H4 (cell line): ENCODE measurements at regions not wholly inside any gene's neighbourhood (a gene's known extent, or its start where the extent isn't known, plus 50 kb on each side); places are given as distances from the start of the nearest gene placed in this dataset.

Experiments
- DNase-seq: peaks from one replicate; pipeline ENCODE4 v3.0.0-alpha.2; 2015; ENCODE audit warnings: low spot score

DNA sequence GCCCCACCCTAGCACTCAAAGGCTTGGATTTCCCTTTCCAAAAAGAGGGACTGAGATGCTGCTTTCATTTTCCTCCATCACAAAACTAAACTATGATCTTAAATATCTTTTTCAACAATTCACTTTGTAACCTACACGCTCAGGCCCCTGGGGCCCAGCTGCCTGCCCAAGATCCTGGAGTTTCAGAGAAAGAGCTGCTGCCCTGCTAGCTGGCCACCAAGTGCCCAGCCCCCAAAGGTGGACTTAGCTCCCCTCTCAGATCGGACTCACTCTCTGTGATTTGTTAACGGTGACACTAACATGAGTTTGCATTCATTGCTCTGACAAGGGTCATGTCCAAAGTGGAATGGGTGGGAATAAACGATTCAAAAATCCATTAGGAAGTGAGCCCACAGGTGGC lies 119.6 kb upstream of the SMAD3 start:
- no peak for DNase-seq

- peak; percentile 67 for DNase-seq
Measured at GRCh38 chr15:66946578-66947164, 118.7 kb upstream of the SMAD3 start.

DNA sequence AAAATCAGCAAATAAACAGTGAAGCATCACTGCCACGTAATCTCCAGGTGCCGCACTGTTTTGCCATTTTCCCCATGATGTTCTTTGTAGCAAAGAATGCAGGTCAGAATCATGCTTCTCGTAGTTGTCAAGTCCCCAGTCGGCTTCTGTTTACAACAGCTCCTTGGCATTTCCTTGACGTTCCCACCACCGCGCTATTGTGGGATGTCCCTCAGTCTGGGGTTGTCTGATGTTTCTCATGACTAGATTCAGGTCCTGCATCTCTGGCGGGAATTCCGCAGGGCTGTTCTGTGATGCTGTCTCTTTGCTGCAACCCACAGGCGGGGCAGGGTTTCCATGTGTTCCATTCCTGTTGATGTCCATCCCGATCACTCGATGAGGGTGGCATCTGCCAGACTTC lies 117.9 kb upstream of the SMAD3 start:
- DNase-seq = no peak

GRCh38 chr15:66948294-66948693 lies 117.1 kb upstream of the SMAD3 start:
- DNase-seq = peak; percentile 80

DNA sequence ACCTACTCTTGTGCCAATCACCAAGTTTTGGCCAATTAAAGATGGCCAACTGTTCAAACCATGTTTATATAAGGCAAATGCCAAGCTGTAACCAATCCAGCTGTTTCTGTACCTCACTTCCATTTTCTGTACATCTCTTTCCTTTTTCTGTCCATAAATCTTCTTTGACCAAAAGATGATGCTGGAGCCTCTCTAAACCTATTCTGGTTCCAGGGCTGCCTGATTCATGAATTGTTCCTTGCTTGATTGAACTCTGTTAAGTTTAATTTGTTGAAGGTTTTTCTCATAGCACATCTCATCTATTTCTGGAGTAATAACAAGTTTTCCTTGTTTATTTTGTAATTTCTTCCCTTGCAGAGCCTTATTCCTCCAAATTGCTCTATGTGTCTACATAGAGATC lies 115.3 kb upstream of the SMAD3 start:
- DNase-seq = no peak

- DNase-seq = no peak
Measured at GRCh38 chr15:66951531-66952320, 113.7 kb upstream of the SMAD3 start.

DNA sequence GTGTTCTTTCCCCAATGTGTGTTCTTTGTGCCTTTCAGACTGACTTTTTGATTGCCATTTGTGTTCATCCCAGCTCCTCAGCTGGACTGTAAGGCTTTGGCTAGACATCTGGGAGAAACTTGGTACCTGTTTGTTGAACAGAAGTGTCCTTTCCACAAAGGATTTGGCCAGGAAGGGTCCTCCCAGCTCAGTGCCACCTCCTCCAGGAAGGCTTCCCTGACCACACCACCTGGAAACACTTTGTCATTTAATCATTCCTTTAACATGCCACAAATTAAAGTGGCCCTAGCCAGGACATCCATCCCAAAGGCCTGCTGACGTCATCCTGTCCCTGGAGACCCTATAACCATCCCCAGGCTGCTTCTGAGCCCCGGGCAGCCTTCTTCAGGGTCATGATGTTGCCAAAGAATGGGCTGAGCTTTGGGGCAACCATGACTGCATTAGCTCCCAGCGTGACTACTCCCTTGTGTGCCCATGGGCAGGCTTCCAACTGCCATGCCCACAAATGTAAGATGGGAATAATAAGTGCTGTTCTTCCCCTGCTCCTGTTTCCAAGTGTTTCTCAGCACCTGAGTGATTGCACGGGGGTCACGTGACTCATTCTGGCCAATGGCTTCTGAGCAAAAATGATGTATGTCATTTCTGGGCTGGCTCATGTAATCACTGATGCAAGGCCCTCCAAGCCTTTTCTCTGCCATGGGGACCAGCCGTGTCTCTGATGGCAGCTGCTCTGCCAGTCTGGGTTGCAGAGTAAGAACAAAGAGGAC lies 112.5 kb upstream of the SMAD3 start:
- DNase-seq = peak; percentile 43

DNA sequence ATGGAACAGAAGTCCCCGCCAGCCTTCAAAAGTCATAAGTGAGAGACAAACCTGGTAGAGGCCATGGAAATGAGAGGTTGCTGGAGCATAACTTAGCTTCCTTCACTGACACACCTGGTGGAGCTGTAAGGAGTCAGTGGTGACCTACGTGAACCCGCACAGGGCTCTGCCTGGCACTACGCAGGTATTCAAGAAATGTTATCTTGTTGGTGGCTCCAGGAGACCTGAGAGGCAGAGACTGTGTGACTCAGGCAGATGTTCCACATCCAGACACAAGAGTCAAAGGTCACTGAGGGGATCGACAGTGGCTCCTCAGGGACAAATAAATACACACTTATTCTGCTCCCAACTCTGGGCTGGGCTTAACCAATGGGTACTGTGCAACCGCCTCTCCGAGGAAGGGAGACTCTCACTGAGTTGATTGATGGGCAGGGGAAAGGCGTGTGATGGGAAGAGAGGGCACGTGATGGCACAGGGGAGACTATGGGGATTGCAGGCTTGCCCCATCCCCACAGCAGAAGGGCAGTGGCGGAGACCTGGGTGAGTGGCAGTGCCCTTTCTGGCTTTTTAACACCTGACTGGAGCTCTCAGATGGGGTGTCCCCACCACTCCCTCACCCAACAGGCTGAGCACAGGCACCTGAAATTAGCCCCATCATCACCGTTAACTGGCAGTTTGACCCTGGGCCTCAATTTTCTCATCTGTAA lies 111.7 kb upstream of the SMAD3 start:
- DNase-seq = no peak

- no peak for DNase-seq
Measured at GRCh38 chr15:66954601-66955000, 110.8 kb upstream of the SMAD3 start.

DNA sequence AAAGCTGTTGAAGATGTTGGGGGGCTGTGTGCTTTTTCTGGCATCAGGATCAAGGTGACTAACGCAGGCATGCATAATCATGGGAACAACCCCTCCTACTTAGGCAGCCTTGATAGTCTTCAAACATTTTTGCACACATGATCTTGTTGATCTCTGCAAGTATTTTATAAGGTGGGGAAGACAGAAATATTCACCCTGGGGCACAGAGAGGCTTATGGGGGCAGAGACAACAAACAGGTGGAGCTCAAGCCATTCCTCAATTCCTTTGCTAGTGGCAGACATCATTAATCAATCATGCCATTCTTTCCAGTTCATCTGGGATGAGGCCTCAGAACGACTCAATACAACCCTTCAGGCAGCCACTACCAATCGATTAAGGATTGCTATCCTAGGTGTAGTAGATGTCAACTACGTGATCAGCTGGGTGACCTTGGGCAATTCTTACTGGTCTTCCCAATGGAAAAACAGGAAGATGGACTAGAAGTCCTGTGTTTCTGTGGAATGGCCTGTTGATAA lies 110.3 kb upstream of the SMAD3 start:
- no peak for DNase-seq

GRCh38 chr15:66955871-66956585 lies 109.4 kb upstream of the SMAD3 start:
- no peak for DNase-seq

DNA sequence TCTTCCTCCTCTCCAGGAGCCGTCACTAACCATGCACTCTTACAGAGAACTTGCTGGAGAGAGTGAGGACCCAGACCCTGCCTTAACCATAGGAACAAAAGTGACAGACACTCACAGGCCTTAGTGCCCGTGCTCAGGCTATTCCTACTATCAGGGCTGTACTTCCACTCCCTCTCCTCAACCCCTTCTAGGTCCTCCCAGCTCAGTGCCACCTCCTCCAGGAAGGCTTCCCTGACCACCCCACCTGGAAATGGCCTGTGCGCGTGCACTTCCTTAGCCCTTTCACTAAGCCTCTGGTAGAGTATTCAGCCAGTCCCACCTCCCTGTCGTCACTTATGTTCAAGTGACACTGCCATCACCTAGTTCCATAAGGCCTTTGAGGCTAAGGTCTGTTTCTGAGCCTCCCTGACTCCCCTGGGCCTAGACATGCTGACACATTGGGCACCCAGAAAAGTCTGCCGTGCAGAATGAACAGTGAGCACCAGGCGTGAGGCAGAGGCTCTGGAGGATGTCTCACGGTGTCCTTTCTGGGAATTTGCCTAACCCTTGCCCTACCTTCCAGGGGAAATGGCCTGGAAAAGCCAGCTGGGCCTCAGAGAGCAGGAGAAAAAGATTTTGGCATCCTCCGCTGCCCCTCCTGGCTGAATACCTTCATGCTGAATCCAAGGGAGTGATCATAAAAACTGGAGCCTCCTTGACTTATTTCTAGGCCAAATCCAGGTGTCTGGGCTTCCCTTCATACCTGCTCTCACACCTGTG lies 108.6 kb upstream of the SMAD3 start:
- DNase-seq = no peak

DNA sequence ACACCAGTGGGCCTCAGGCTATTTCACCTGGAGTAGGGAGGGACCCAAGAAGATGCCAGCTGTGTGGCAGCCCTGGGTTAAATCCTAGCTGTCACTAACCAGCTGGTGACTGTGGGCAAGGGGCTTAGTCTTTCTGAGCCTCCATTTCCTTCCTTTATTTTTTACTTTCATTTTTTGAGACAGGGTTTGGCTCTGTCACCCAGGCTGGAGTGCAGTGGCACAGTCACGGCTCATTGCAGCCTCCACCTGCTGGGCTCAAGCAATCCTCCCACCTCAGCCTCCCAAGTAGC lies 108.0 kb upstream of the SMAD3 start:
- no peak for DNase-seq

- DNase-seq = no peak
Measured at GRCh38 chr15:66959066-66959465, 106.3 kb upstream of the SMAD3 start.

DNA sequence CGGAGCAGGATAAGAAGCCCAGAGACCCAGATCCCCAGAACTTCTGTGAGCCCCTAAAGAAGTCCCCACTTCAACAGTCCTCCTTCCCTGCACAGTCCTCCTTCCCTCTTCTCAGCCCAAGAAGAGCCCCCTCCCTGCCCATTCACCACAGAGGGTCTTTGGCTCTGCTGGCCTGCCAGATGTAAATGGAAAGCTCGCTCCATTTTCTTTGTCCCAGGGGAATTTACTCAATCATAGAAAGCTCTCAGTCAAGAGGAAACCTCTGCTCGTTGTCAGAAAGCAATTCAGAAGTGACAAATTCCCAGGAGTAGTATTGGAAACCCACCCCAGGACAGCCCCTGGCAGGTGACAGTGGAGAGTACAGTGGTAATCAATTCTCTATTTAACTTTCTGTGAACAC lies 105.5 kb upstream of the SMAD3 start:
- no peak for DNase-seq

DNA sequence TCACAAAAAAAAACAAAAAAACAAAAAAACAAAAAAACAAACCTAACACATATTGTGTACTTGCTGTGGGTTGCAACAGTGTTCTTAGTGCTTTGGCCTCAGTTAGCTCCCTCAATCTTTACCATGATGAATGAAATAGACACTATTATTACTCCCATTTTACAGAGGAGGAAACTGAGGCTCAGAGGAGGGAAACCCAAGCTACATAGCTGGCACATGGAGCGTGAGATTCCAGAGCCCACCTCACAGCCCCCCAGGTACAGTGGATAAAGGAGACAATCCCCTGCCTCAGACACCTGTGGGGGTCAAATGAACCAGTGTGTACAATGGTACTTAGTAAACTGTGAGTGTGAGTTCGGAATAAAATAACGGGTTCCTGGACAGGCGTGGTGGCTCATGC lies 104.9 kb upstream of the SMAD3 start:
- DNase-seq = no peak

GRCh38 chr15:66961407-66961884 lies 104.0 kb upstream of the SMAD3 start:
- no peak for DNase-seq

DNA sequence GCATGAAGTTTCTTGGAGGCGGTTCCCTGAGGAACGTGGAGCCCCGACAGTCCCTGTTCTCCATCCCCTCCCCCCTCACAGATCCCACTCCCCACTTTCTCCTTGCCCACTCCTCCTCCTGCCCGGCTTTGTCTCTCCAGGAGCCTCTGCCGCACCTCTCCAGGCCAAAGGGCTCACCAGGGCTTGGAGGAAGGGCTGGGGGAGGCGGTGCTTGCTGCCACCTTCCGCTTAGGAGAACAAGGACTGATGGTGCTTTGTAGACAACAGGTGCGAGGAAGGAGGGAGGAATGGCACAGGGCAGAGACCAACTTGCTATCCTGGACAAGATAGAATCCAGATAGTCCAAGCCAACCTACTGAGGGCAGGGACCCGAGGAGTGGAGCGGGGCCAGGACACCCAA lies 103.5 kb upstream of the SMAD3 start:
- DNase-seq = no peak

- no peak for DNase-seq
Measured at GRCh38 chr15:66962522-66962921, 102.9 kb upstream of the SMAD3 start.

DNA sequence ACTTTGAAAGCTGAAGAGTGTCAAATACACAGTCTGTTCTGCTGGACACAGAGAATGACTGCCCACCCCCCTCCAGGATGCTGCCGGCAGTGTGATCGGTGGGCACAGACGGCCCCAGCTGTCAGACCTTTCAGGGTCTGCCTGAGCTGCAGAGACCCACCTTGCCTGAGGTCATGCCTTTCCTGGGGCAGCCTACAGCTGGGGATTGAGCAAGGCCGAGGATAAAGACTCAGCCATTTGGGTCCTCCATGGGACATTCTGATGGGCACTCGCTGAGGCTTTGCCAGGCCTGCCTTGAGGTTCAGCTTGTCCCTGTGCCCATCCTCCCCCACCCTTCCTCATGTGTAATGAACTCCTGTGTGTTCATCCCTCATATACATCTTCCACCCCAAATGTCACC lies 102.3 kb upstream of the SMAD3 start:
- no peak for DNase-seq

DNA sequence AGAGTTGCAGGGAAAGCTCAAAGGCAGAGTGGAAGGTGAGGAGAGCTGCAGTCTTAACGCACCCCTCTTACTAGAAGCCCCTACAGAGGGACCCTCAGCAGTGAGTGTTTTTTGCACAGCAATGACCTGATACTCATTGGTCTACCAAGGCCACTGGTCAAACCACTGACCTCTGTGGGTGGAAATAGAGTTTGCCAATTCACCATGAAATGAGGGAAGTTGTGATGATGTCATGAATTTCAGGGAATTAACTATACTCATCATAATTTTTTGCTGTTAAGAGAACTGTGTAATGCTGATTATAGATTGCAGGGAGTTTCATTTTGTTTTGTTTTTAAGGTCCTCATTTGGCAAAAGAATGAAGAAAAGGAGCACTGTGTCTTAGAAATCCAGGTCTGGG lies 101.7 kb upstream of the SMAD3 start:
- DNase-seq = no peak
